ENCODE measurements at regions not wholly inside any gene's neighbourhood (a gene's known extent, or its start where the extent isn't known, plus 50 kb on each side); places are given as distances from the start of the nearest gene placed in this dataset.

DNA sequence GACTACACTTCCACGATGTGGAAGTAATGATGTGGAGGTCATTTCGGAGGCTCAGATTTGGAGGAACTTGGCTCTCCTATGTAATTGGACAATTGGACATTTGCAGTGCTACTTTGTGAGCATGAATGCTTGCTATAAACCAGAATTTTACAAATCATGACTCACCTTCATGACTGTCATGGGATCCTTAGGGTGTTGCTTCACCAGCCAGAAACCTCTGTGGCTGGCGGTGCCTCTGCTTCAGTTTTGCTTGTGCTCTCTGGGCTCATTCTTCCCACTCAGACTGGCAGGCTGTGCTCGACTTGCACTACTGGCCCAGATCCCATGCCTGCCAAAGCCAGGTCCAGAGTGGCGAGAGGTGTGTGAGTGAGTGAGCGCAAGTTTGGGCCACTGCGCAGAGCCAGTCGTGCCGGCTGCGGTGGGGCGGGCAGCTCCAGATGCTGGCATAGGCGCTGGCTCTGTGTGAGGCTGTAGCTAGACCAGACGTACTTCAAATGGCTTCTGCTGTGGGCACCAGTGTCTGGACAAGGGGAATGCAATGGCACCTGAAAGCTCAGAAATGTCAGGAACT lies 387.8 kb downstream of the AEBP2 start:
- Histone ChIP-seq H3K36me3 (no peaks in the 10 kb centered on the region), H3K27ac (no peak overlapping the region), H3K4me3 (no peak overlapping the region), H3K9me3 (peaks cover 0 to 4% of the 10 kb centered on the region in 2 donors), H3K4me1 (no peaks in the 10 kb centered on the region), H3K27me3 (no peaks in the 10 kb centered on the region)
- TF ChIP-seq CTCF (IDR thresholded peaks at IDR 0.05) = no peak
- DNase-seq (ENCODE audit: low spot score) = no peak

- no peak for TF ChIP-seq CTCF (IDR thresholded peaks at IDR 0.05)
- peaks cover 0 to 4% of the 10 kb centered on the region in 2 donors for H3K9me3 ChIP-seq
- DNase-seq (ENCODE audit: low spot score) = no peak
- H3K27ac ChIP-seq = no peak overlapping the region
- no peaks in the 10 kb centered on the region for H3K36me3 ChIP-seq
- no peak overlapping the region for H3K4me3 ChIP-seq
- H3K4me1 ChIP-seq = no peaks in the 10 kb centered on the region
- H3K27me3 ChIP-seq = no peaks in the 10 kb centered on the region
Observed at GRCh38 chr12:19829100-19829853, 390.0 kb downstream of the AEBP2 start.

GRCh38 chr12:19830446-19830845 lies 391.2 kb downstream of the AEBP2 start:
- Histone ChIP-seq H3K4me1 (no peaks in the 10 kb centered on the region), H3K9me3 (peaks cover 0 to 4% of the 10 kb centered on the region in 2 donors), H3K4me3 (no peak overlapping the region), H3K36me3 (no peaks in the 10 kb centered on the region), H3K27me3 (no peaks in the 10 kb centered on the region), H3K27ac (no peak overlapping the region)
- no peak for TF ChIP-seq CTCF (IDR thresholded peaks at IDR 0.05)
- DNase-seq (ENCODE audit: low spot score) = no peak

GRCh38 chr12:19833775-19834501 lies 394.6 kb downstream of the AEBP2 start:
- TF ChIP-seq CTCF (IDR thresholded peaks at IDR 0.05) = no peak
- H3K27ac ChIP-seq = no peak overlapping the region
- no peak for DNase-seq (ENCODE audit: low spot score)
- no peak overlapping the region for H3K4me3 ChIP-seq
- H3K27me3 ChIP-seq = no peaks in the 10 kb centered on the region
- H3K9me3 ChIP-seq = no peaks in the 10 kb centered on the region
- no peaks in the 10 kb centered on the region for H3K4me1 ChIP-seq
- no peaks in the 10 kb centered on the region for H3K36me3 ChIP-seq

DNA sequence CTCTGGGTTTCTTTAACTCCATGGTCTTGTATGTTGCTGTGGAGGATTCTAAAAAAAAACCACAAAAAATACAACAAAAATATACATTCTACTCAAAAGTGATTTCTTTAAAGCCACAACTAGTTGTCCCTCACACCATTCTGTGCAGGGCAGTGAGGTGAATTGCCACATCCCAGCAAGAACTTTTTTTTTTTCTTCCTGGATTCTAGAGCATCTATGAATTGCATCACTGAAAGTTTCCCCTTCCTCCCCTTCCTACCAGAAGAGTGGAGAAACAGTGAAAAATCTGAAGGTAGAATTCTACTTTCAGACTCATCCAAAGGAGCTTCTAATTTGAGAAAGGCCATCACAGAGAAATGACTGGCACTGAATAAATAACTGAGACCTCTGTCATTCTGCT lies 395.3 kb downstream of the AEBP2 start:
- no peak for TF ChIP-seq CTCF (IDR thresholded peaks at IDR 0.05)
- no peak for DNase-seq (ENCODE audit: low spot score)
- no peaks in the 10 kb centered on the region for H3K9me3 ChIP-seq
- no peaks in the 10 kb centered on the region for H3K36me3 ChIP-seq
- no peaks in the 10 kb centered on the region for H3K27me3 ChIP-seq
- no peak overlapping the region for H3K4me3 ChIP-seq
- H3K4me1 ChIP-seq = no peaks in the 10 kb centered on the region
- no peak overlapping the region for H3K27ac ChIP-seq
